SK-N-SH treated with all-trans-retinoic acid at 6 μM for 48 hours (cell line): ENCODE measurements at regions not wholly inside any gene's neighbourhood (a gene's known extent, or its start where the extent isn't known, plus 50 kb on each side); places are given as distances from the start of the nearest gene placed in this dataset.
"Not testable (repeated sequence)": the region's sequence is repeated elsewhere in the genome, so short reads cannot be mapped to it uniquely, and the experiment has no call there.

ENCODE experiments used
- ATAC-seq: fragments of 200-7000 bp; cut with Tn5 transposase; 3 replicates; pipeline ENCODE4 v1.9.1; 2020; ENCODE audit warnings: mild to moderate bottlenecking, moderate library complexity
- ARNTL ChIP-seq: fragments of 450-650 bp; formaldehyde crosslinking; IDR thresholded peaks from 2 replicates; pipeline ENCODE4 v1.5.0; 2020; ENCODE audit warnings: low read depth, mild to moderate bottlenecking, moderate library complexity, borderline replicate concordance
- BACH2 ChIP-seq: fragments of 250-450 bp; sonication (Bioruptor Pico); IDR thresholded peaks from 2 replicates; pipeline ENCODE4 v1.9.0; 2021; ENCODE audit warnings: mild to moderate bottlenecking, borderline replicate concordance
- CSDC2 ChIP-seq: fragments of 250-450 bp; sonication (Bioruptor Pico); IDR thresholded peaks from 2 replicates; pipeline ENCODE4 v1.5.0; 2020; ENCODE audit warnings: mild to moderate bottlenecking, moderate library complexity
- ESRRG ChIP-seq: fragments of 250-450 bp; sonication (Bioruptor Pico); IDR thresholded peaks from 2 replicates; pipeline ENCODE4 v1.6.1; 2021; ENCODE audit warnings: mild to moderate bottlenecking
- GLIS3 ChIP-seq: fragments of 250-450 bp; sonication (Bioruptor Pico); IDR thresholded peaks from 2 replicates; pipeline ENCODE4 v1.5.0; 2020; ENCODE audit warnings: mild to moderate bottlenecking, moderate library complexity
- ISL1 ChIP-seq: fragments of 250-450 bp; sonication (Bioruptor Pico); IDR thresholded peaks from 2 replicates; pipeline ENCODE4 v2.1.2; 2022; ENCODE audit warnings: mild to moderate bottlenecking, moderate library complexity
- OSR1 ChIP-seq: fragments of 250-450 bp; sonication (Bioruptor Pico); IDR thresholded peaks from 2 replicates; pipeline ENCODE4 v1.8.0; 2022; ENCODE audit warnings: moderate library complexity, mild to moderate bottlenecking, inconsistent platforms
- PPARA ChIP-seq: fragments of 250-450 bp; sonication (Bioruptor Pico); IDR thresholded peaks from 2 replicates; pipeline ENCODE4 v1.5.0; 2020; ENCODE audit warnings: mild to moderate bottlenecking, borderline replicate concordance
- RARB ChIP-seq: fragments of 250-450 bp; sonication (Bioruptor Pico); IDR thresholded peaks from 2 replicates; pipeline ENCODE4 v1.8.0; 2021; ENCODE audit warnings: mild to moderate bottlenecking, moderate library complexity
- SNAI2 ChIP-seq: fragments of 250-450 bp; sonication (Bioruptor Pico); IDR thresholded peaks from 2 replicates; pipeline ENCODE4 v1.5.0; 2020; ENCODE audit warnings: mild to moderate bottlenecking, moderate library complexity
- TCF4 ChIP-seq: fragments of 250-450 bp; sonication (Bioruptor Pico); IDR thresholded peaks from 2 replicates; pipeline ENCODE4 v1.8.0; 2021; ENCODE audit warnings: mild to moderate bottlenecking, moderate library complexity, borderline replicate concordance
- ZC3H10 ChIP-seq: fragments of 250-450 bp; sonication (Bioruptor Pico); IDR thresholded peaks from 2 replicates; pipeline ENCODE4 v1.5.1; 2021; ENCODE audit warnings: mild to moderate bottlenecking, moderate library complexity
- ZFP3 ChIP-seq: fragments of 250-450 bp; sonication (Bioruptor Pico); IDR thresholded peaks from 2 replicates; pipeline ENCODE4 v1.5.0; 2020; ENCODE audit warnings: mild to moderate bottlenecking, moderate library complexity
- ZFP30 ChIP-seq: fragments of 450-650 bp; formaldehyde crosslinking; IDR thresholded peaks from 2 replicates; pipeline ENCODE4 v1.5.0; 2022; ENCODE audit warnings: mild to moderate bottlenecking, moderate library complexity
- ZNF70 ChIP-seq: fragments of 450-650 bp; formaldehyde crosslinking; IDR thresholded peaks from 2 replicates; pipeline ENCODE4 v1.5.0; 2020; ENCODE audit warnings: mild to moderate bottlenecking, moderate library complexity
- TF ChIP-seq, protein P1 (sequence below): fragments of 250-450 bp; sonication (Bioruptor Pico); IDR thresholded peaks from 2 replicates; pipeline ENCODE4 v1.5.1; 2020; ENCODE audit warnings: low read depth, mild to moderate bottlenecking, moderate library complexity
- TF ChIP-seq, protein P2 (sequence below): fragments of 250-450 bp; sonication (Bioruptor Pico); IDR thresholded peaks from 2 replicates; pipeline ENCODE4 v1.5.1; 2021; ENCODE audit warnings: mild to moderate bottlenecking, moderate library complexity
- TF ChIP-seq, protein P3 (sequence below): fragments of 250-450 bp; sonication (Bioruptor Pico); IDR thresholded peaks from 2 replicates; pipeline ENCODE4 v1.8.0; 2021; ENCODE audit warnings: low read depth, mild to moderate bottlenecking, moderate library complexity, borderline replicate concordance
- TF ChIP-seq, protein P4 (sequence below): fragments of 250-450 bp; sonication (Bioruptor Pico); IDR thresholded peaks from 2 replicates; pipeline ENCODE4 v1.5.0; 2020; ENCODE audit warnings: mild to moderate bottlenecking, moderate library complexity

DNA sequence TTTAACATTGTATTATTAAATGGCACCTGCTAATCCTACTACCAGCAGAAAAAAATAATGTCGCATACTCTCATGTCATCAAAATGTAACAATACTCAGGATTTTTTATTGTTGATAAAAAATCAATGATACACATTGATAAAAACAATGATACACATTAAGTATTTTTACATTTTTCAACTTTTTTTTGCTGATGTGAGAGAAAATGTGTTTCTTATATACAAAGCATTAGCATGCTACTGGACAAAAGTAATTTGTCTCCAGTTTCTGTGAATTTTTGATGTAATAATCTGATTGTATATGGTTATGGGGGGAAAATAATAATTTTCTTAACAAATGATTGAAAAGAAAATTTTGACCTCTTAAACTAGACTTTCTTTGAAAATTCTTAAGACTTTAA, 1256.6 kb upstream of the CNTN5 start:
- ATAC-seq, result no peak
- no peak for TF ChIP-seq BACH2
- no peak for TF ChIP-seq ZFP30 (CRISPR knock-in tag)

DNA sequence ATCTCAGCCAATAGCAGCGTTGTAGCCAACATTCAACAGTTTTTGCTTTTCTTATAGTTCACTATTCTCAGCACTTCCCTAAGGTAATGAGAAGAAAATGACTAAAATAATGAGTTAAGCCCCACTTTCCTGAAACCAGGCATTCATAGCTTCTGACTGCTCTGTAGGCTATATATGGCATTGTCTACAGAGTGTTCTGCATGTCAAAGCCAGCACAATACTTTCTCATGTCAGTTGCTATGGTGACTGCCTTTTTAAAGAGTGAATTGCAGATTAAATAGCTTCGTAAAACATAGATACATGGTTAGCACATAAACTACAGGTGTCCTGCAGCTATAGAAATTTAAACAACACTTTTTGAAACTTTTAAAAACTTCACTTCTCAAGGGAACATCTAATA, 1256.1 kb upstream of the CNTN5 start:
- TF ChIP-seq ISL1 (CRISPR knock-in tag) (no peak), RARB (CRISPR knock-in tag) (no peak), ZNF70 (CRISPR knock-in tag) (no peak)
- TF ChIP-seq, protein P1, sequence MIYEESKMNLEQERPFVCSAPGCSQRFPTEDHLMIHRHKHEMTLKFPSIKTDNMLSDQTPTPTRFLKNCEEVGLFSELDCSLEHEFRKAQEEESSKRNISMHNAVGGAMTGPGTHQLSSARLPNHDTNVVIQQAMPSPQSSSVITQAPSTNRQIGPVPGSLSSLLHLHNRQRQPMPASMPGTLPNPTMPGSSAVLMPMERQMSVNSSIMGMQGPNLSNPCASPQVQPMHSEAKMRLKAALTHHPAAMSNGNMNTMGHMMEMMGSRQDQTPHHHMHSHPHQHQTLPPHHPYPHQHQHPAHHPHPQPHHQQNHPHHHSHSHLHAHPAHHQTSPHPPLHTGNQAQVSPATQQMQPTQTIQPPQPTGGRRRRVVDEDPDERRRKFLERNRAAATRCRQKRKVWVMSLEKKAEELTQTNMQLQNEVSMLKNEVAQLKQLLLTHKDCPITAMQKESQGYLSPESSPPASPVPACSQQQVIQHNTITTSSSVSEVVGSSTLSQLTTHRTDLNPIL (CRISPR knock-in tag), result no peak
- TF ChIP-seq, protein P2, sequence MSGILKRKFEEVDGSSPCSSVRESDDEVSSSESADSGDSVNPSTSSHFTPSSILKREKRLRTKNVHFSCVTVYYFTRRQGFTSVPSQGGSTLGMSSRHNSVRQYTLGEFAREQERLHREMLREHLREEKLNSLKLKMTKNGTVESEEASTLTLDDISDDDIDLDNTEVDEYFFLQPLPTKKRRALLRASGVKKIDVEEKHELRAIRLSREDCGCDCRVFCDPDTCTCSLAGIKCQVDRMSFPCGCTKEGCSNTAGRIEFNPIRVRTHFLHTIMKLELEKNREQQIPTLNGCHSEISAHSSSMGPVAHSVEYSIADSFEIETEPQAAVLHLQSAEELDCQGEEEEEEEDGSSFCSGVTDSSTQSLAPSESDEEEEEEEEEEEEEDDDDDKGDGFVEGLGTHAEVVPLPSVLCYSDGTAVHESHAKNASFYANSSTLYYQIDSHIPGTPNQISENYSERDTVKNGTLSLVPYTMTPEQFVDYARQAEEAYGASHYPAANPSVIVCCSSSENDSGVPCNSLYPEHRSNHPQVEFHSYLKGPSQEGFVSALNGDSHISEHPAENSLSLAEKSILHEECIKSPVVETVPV, result no peak
- ATAC-seq, result no peak

DNA sequence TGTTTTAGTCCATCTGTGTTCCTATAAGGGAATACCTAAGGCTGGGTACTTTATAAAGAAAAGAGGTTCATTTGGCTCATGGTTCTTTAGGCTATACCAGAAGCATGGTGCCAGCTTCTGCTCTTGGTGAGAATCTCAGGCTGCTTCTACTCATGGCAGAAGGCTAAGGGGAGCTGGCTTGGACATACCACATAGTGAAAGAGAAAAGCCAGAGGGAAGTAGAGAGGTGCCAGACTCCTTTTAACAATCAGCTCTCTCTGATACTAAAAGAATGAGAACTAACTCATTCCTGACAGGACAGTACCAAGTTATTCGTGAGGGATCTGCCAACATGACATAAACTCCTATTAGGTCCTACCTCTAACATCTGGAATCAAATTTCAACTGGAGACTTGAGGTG, 1250.2 kb upstream of the CNTN5 start:
- ATAC-seq, result no peak
- TF ChIP-seq, protein P3, sequence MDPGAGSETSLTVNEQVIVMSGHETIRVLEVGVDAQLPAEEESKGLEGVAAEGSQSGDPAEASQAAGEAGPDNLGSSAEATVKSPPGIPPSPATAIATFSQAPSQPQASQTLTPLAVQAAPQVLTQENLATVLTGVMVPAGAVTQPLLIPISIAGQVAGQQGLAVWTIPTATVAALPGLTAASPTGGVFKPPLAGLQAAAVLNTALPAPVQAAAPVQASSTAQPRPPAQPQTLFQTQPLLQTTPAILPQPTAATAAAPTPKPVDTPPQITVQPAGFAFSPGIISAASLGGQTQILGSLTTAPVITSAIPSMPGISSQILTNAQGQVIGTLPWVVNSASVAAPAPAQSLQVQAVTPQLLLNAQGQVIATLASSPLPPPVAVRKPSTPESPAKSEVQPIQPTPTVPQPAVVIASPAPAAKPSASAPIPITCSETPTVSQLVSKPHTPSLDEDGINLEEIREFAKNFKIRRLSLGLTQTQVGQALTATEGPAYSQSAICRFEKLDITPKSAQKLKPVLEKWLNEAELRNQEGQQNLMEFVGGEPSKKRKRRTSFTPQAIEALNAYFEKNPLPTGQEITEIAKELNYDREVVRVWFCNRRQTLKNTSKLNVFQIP, result no peak
- no peak for TF ChIP-seq RARB (CRISPR knock-in tag)
- no peak for TF ChIP-seq GLIS3

DNA sequence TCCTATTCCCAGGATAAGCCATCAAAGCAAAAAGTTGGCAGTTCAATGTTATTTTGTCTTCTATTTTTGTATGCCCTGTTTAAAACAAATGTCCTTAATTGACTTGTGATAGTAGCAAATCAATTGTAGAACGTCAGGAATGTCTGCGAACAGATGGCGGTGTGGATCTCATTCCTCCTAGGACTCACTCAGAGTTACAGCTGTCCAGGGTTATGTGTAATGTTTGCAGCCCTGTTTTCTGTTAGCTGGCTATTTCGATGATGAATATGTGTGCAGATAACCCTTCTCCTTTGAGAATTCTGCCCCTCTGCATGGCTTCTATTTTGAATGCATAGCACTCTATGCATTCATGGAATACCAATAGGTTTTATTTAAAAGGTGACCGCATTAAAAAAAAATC, 1248.0 kb upstream of the CNTN5 start:
- no peak for TF ChIP-seq CSDC2 (CRISPR knock-in tag)
- peak; percentile 22; the same call in 1 of the 2 replicates for TF ChIP-seq ISL1 (CRISPR knock-in tag)
- no peak for TF ChIP-seq PPARA (CRISPR knock-in tag)
- ATAC-seq, result no peak

DNA sequence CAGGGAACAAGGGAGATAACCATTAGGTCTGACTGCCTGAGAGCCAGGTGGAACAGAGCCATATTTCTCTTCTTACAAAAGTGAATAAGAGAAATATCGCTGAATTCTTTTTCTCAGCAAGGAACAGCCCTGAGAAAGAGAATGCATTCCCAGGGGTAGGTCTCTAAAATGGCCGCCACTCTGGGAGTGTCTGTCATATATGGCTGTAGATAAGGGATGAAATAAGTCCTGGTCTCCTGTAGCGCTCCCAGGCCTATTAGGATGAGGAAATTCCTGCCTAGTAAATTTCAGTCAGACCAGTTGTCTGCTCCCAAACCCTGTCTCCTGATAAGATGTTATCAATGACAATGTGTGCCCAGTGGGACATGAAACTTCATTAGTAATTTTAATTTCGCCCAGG, 1236.4 kb upstream of the CNTN5 start:
- not testable (repeated sequence) for ATAC-seq

DNA sequence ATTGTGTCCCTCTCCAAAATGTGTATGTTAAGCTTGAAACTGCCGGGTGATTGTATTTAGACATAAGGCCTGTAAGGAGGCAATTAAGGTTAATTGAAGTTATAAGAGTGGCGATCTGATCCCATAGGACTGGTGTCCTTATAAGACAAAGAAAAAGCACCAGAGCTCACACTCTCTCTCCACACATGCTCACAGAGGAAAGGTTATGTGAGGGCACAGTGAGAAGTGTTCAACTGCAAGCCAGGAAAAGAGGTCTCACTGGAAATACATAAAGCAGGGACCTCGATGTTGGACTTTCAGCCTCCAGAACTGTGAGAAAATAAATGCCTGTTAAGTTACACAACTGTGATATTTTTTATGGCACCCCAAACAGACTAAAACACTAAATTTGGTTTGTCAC, 1233.8 kb upstream of the CNTN5 start:
- no peak for ATAC-seq
- no peak for TF ChIP-seq BACH2
- no peak for TF ChIP-seq ARNTL
- no peak for TF ChIP-seq SNAI2
- no peak for TF ChIP-seq GLIS3
- TF ChIP-seq ZNF70 (CRISPR knock-in tag), result no peak
- TF ChIP-seq, protein P1 (CRISPR knock-in tag), result no peak
- TF ChIP-seq ZC3H10 (CRISPR knock-in tag), result no peak
- TF ChIP-seq PPARA (CRISPR knock-in tag), result no peak
- TF ChIP-seq ISL1 (CRISPR knock-in tag), result no peak
- TF ChIP-seq, protein P4, sequence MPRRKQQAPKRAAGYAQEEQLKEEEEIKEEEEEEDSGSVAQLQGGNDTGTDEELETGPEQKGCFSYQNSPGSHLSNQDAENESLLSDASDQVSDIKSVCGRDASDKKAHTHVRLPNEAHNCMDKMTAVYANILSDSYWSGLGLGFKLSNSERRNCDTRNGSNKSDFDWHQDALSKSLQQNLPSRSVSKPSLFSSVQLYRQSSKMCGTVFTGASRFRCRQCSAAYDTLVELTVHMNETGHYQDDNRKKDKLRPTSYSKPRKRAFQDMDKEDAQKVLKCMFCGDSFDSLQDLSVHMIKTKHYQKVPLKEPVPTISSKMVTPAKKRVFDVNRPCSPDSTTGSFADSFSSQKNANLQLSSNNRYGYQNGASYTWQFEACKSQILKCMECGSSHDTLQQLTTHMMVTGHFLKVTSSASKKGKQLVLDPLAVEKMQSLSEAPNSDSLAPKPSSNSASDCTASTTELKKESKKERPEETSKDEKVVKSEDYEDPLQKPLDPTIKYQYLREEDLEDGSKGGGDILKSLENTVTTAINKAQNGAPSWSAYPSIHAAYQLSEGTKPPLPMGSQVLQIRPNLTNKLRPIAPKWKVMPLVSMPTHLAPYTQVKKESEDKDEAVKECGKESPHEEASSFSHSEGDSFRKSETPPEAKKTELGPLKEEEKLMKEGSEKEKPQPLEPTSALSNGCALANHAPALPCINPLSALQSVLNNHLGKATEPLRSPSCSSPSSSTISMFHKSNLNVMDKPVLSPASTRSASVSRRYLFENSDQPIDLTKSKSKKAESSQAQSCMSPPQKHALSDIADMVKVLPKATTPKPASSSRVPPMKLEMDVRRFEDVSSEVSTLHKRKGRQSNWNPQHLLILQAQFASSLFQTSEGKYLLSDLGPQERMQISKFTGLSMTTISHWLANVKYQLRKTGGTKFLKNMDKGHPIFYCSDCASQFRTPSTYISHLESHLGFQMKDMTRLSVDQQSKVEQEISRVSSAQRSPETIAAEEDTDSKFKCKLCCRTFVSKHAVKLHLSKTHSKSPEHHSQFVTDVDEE (CRISPR knock-in tag), result no peak

DNA sequence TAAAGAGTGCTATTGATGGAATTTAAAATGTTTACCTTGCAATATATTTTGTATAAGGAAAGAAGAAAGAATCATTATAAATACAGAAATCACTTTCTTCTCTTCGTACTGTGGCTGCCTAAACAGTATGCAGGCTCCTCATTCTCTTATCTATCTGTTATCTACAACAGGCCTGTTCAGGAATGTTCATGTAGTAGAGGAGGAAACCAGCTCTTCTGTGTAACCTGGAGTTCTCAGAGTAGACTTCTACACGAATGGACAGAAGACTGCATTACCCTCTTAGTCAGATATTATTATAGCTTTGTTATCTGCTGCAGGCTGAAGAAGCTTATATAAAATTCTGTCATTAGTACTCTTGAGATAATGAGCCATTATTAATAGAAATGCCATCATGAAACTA, 1225.9 kb upstream of the CNTN5 start:
- TF ChIP-seq SNAI2, result no peak
- no peak for TF ChIP-seq OSR1 (CRISPR knock-in tag)
- no peak for TF ChIP-seq TCF4
- no peak for TF ChIP-seq ARNTL
- no peak for TF ChIP-seq ZFP3 (CRISPR knock-in tag)
- TF ChIP-seq, protein P1 (CRISPR knock-in tag), result no peak
- no peak for TF ChIP-seq RARB (CRISPR knock-in tag)
- TF ChIP-seq ESRRG (CRISPR knock-in tag), result no peak
- TF ChIP-seq, protein P3, result no peak
- TF ChIP-seq PPARA (CRISPR knock-in tag), result no peak
- no peak for TF ChIP-seq BACH2
- no peak for TF ChIP-seq GLIS3
- TF ChIP-seq ZNF70 (CRISPR knock-in tag), result no peak
- no peak for ATAC-seq
